Activated T-helper 1 cell treated with anti-CD3 and anti-CD28 coated beads, Interleukin-12 subunit alpha, Interleukin-12 subunit beta, Interleukin-2, Interleukin-4 antibody, amounts not matched to agents 30 ng/mL and 10 ng/mL and 1 ng/mL, durations not matched to agents 14 hours and 24 hours and 36 hours (primary cell): ENCODE measurements at regions not wholly inside any gene's neighbourhood (a gene's known extent, or its start where the extent isn't known, plus 50 kb on each side); places are given as distances from the start of the nearest gene placed in this dataset.
"Not testable (repeated sequence)": the region's sequence is repeated elsewhere in the genome, so short reads cannot be mapped to it uniquely, and the experiment has no call there.

Source experiments
- DNase-seq: peaks from one replicate; pipeline ENCODE4 v3.0.0; 2021; ENCODE audit warnings: low spot score
- H3K27ac Mint-ChIP-seq: one replicate; pipeline ENCODE4 v1.8.0; 2021; ENCODE audit warnings: mild to moderate bottlenecking, mixed read lengths
- H3K27me3 Mint-ChIP-seq: one replicate; pipeline ENCODE4 v1.8.0; 2022; ENCODE audit warnings: mild to moderate bottlenecking, moderate library complexity, mixed read lengths; ENCODE audit not compliant: insufficient read depth
- H3K36me3 Mint-ChIP-seq: one replicate; pipeline ENCODE4 v1.8.0; 2021; ENCODE audit warnings: low read depth, mixed read lengths
- H3K4me1 Mint-ChIP-seq: one replicate; pipeline ENCODE4 v1.8.0; 2021; ENCODE audit warnings: low read depth, mixed read lengths
- H3K4me3 Mint-ChIP-seq: one replicate; pipeline ENCODE4 v1.8.0; 2021; ENCODE audit warnings: mild to moderate bottlenecking, moderate library complexity, mixed read lengths
- H3K9me3 Mint-ChIP-seq: one replicate; pipeline ENCODE4 v1.8.0; 2021; ENCODE audit warnings: mixed read lengths
- intact Hi-C: fragments of 100-400 bp; cut with micrococcal nuclease; formaldehyde crosslinking; loops from one replicate; pipeline ENCODE4 v1.15.1; 2024

GRCh38 chr9:88596376-88596775 lies 61.4 kb downstream of the NXNL2 start:
- intact Hi-C loops: no loop called here
- no peak overlapping the region for H3K4me3 Mint-ChIP-seq
- no peaks in the 10 kb centered on the region for H3K9me3 Mint-ChIP-seq
- no peak for DNase-seq
- peaks cover 8% of the 10 kb centered on the region for H3K4me1 Mint-ChIP-seq
- no peak overlapping the region for H3K27ac Mint-ChIP-seq
- no peaks in the 10 kb centered on the region for H3K36me3 Mint-ChIP-seq
- H3K27me3 Mint-ChIP-seq: peaks cover 27% of the 10 kb centered on the region

- Mint-ChIP-seq H3K36me3 (no peaks in the 10 kb centered on the region), H3K9me3 (no peaks in the 10 kb centered on the region), H3K27ac (no peak overlapping the region), H3K27me3 (peaks cover 21% of the 10 kb centered on the region), H3K4me3 (no peak overlapping the region), H3K4me1 (no peaks in the 10 kb centered on the region)
- intact Hi-C loops: no loop called here
- DNase-seq: no peak
These were observed 70.0 kb downstream of the NXNL2 start for GRCh38 chr9:88604836-88605511.

- intact Hi-C loops: no loop called here
- no peaks in the 10 kb centered on the region for H3K9me3 Mint-ChIP-seq
- no peak overlapping the region for H3K27ac Mint-ChIP-seq
- H3K4me1 Mint-ChIP-seq: no peaks in the 10 kb centered on the region
- no peak for DNase-seq
- no peaks in the 10 kb centered on the region for H3K36me3 Mint-ChIP-seq
- H3K27me3 Mint-ChIP-seq: peaks cover 24% of the 10 kb centered on the region
- H3K4me3 Mint-ChIP-seq: no peak overlapping the region
These were observed 70.8 kb downstream of the NXNL2 start for GRCh38 chr9:88605512-88606362.

DNA sequence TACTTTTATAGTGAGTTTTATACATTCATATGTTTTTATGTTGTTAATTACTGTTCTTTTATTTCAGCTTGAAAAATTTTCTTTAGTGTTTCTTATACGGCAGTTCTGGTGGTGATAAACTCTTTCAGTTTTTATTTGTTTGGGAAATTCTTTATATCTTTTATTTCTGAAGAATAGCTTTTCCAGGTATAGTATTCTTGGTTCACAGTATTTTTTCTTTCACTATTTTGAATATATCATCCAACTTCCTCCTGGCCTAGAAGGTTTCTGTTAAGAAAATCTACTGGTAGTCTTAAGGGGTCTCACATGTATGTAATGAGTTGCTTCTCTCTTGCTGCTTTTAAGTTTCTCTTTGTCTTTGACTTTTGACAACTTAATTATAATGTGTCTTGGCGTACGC lies 79.4 kb downstream of the NXNL2 start:
- Mint-ChIP-seq H3K27me3 (peaks cover 6% of the 10 kb centered on the region), H3K9me3 (peaks cover 16% of the 10 kb centered on the region), H3K27ac (no peak overlapping the region), H3K4me1 (no peaks in the 10 kb centered on the region), H3K36me3 (no peaks in the 10 kb centered on the region), H3K4me3 (no peak overlapping the region)
- intact Hi-C loops: no loop called here
- DNase-seq: no peak

GRCh38 chr9:88623698-88624097 lies 88.7 kb downstream of the NXNL2 start:
- intact Hi-C loops: no loop called here
- H3K4me3 Mint-ChIP-seq: no peak overlapping the region

GRCh38 chr9:88628114-88628513 lies 93.1 kb downstream of the NXNL2 start:
- Mint-ChIP-seq H3K36me3 (no peaks in the 10 kb centered on the region), H3K27ac (no peak overlapping the region), H3K9me3 (peaks cover 4% of the 10 kb centered on the region), H3K27me3 (no peaks in the 10 kb centered on the region), H3K4me1 (no peaks in the 10 kb centered on the region), H3K4me3 (no peak overlapping the region)
- DNase-seq: no peak
- intact Hi-C loops: no loop called here

More at GRCh38 chr9:88623698-88624097, 88.7 kb downstream of the NXNL2 start:
- Mint-ChIP-seq H3K9me3 (no peaks in the 10 kb centered on the region), H3K27ac (no peak overlapping the region), H3K36me3 (no peaks in the 10 kb centered on the region), H3K4me1 (no peaks in the 10 kb centered on the region), H3K27me3 (no peaks in the 10 kb centered on the region)
- no peak for DNase-seq

DNA sequence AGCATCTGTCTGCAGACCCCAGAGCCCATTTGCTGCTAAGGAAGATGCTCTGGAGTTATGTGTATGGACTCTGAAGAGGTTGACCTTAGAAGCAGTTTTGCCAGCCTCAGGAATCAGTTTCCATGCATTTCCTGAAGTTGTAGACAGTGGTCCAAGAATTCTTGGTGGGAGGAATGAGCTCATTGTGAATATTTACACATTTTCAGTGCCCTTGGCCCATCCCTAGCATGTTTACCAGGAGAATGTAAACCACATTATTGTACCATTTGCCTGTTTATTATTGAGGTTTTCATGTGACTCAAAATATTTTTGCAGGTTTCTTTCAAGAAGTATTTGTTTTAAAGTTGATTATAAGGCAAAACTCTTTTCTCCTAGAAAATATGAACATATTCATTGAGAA lies 93.8 kb downstream of the NXNL2 start:
- Mint-ChIP-seq H3K4me1 (no peaks in the 10 kb centered on the region), H3K27me3 (no peaks in the 10 kb centered on the region), H3K9me3 (peaks cover 4% of the 10 kb centered on the region), H3K36me3 (no peaks in the 10 kb centered on the region), H3K27ac (no peak overlapping the region), H3K4me3 (no peak overlapping the region)
- intact Hi-C loops: no loop called here
- no peak for DNase-seq

GRCh38 chr9:88630574-88630973 lies 95.6 kb downstream of the NXNL2 start:
- H3K4me3 Mint-ChIP-seq, H3K27ac Mint-ChIP-seq, H3K36me3 Mint-ChIP-seq, DNase-seq, intact Hi-C loops, H3K9me3 Mint-ChIP-seq, H3K27me3 Mint-ChIP-seq, H3K4me1 Mint-ChIP-seq: not testable (repeated sequence)

DNA sequence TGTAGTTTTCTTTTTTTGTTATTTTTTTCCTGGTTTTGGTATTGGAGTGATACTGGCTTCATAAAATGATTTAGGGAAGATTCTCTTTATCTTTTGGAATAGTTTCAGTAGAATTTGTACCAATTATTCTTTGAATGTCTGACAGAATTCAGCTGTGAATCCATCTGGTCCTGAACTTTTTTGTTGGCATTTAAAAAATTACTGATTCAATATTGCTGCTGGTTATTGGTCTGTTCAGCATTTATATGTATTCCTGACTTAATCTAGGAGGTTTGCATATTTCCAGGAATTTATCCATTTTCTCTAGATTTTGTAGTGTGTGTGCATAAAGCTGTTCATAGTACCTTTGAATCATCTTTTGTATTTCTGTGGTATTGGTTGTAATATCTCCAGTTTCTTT lies 100.2 kb downstream of the NXNL2 start:
- DNase-seq: no peak
- Mint-ChIP-seq H3K4me3 (no peak overlapping the region), H3K27ac (no peak overlapping the region), H3K9me3 (peaks cover 4% of the 10 kb centered on the region), H3K4me1 (no peaks in the 10 kb centered on the region), H3K36me3 (no peaks in the 10 kb centered on the region), H3K27me3 (peaks cover 2% of the 10 kb centered on the region)
- intact Hi-C loops: no loop called here

DNA sequence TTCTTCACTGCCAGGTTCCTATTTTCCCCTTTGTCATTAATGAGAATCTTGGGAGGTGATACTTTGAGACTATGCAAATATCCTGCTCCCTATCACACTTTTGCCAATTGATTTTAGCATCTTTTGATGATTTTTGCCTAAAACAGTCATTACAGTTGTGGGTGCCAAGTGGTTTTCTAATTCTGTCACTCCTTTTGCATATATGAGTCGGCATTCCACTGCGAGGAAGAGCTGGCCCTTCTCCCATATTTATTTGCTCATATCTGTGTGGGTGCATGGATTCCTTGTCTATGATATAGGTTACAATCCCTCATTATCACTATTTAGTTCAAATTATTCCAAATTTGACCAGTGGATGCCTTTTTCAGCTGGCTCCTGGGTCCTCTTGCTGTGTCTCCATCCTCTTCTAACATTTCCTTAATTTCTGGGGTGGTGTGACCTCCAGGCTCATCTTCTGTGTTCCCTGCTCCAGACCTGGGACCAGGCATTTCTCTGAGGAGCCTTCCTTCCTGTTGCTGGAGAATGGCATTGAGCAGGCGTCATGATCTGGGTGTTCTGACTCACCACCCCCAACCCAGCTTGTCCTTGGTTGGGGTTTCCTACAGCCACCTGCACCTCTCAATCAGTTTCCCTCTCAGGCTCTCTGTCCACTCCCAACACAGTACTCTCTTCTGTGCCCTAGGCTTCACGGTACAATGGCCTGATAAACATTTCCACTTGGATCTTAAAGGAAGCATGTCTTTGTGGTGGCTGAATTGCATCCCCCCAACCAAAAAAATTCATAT lies 106.7 kb downstream of the NXNL2 start:
- Mint-ChIP-seq H3K4me1 (no peaks in the 10 kb centered on the region), H3K27me3 (peaks cover 9% of the 10 kb centered on the region)

GRCh38 chr9:88642336-88642735 lies 107.4 kb downstream of the NXNL2 start:
- no peaks in the 10 kb centered on the region for H3K9me3 Mint-ChIP-seq
- H3K27ac Mint-ChIP-seq: no peak overlapping the region
- peaks cover 9% of the 10 kb centered on the region for H3K27me3 Mint-ChIP-seq
- intact Hi-C loops: no loop called here
- H3K36me3 Mint-ChIP-seq: no peaks in the 10 kb centered on the region
- no peak for DNase-seq
- no peak overlapping the region for H3K4me3 Mint-ChIP-seq
- H3K4me1 Mint-ChIP-seq: no peaks in the 10 kb centered on the region

More for the DNA sequence above, 106.7 kb downstream of the NXNL2 start:
- H3K4me3 Mint-ChIP-seq: no peak overlapping the region
- no peak for DNase-seq
- H3K27ac Mint-ChIP-seq: no peak overlapping the region
- intact Hi-C loops: no loop called here
- H3K36me3 Mint-ChIP-seq: no peaks in the 10 kb centered on the region
- H3K9me3 Mint-ChIP-seq: no peaks in the 10 kb centered on the region

DNA sequence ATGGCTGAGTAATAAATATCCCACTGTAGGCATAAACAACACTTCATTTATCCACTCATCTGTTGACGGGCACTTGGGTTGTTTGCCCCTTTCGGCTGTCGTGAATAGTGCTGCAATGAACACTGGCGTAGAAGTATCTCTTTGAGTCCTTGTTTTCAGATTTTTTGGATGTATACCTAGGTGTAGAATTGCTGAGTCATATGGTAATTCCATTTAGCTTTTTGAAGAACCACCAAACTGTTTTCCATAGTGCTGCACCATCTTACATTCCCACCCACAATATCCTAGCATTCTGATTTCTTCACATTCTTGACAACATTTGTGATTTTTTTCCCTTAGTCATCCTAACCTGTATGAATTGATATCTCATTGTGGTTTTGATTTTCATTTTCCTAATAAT lies 109.0 kb downstream of the NXNL2 start:
- DNase-seq: no peak
- Mint-ChIP-seq H3K27me3 (peaks cover 9% of the 10 kb centered on the region), H3K36me3 (no peaks in the 10 kb centered on the region), H3K4me1 (no peaks in the 10 kb centered on the region), H3K27ac (no peak overlapping the region), H3K4me3 (no peak overlapping the region), H3K9me3 (no peaks in the 10 kb centered on the region)
- intact Hi-C loops: no loop called here
